ENCODE measurements at regions not wholly inside any gene's neighbourhood (a gene's known extent, or its start where the extent isn't known, plus 50 kb on each side); places are given as distances from the start of the nearest gene placed in this dataset.

GRCh38 chr21:40923407-40923806 lies 76.4 kb upstream of the DSCAM start:
- Histone ChIP-seq H3K4me3 (ENCODE audit: low read length, poor library complexity, severe bottlenecking) (no peak overlapping the region), H3K9me3 (ENCODE audit: insufficient read depth, low read depth, low read length) (0 out of 2 replicates have a peak, but pooled peaks cover 2% of the 10 kb centered on the region), H4K20me1 (ENCODE audit: insufficient read depth, low read length, poor library complexity, severe bottlenecking) (no peaks in the 10 kb centered on the region), H3K4me2 (ENCODE audit: low read depth, low read length, poor library complexity, severe bottlenecking) (no peak overlapping the region), H3K4me1 (ENCODE audit: insufficient read depth, low read length, poor library complexity, severe bottlenecking) (no peaks in the 10 kb centered on the region), H3K9ac (ENCODE audit: low read depth, low read length, poor library complexity, severe bottlenecking) (no peak overlapping the region), H3K36me3 (ENCODE audit: insufficient read depth, low read length) (no peaks in the 10 kb centered on the region), H3K27me3 (ENCODE audit: insufficient read depth, low read length, poor library complexity, severe bottlenecking) (no peaks in the 10 kb centered on the region), H3K79me2 (ENCODE audit: insufficient read depth, low read length) (no peaks in the 10 kb centered on the region), H3K9me2 (replicated peaks; ENCODE audit: low read depth, low read length) (no peaks in the 10 kb centered on the region), H3F3A (ENCODE audit: low read depth) (no peaks in the 10 kb centered on the region), H2AFZ (ENCODE audit: low read length) (no peak overlapping the region)
- TF ChIP-seq EZH2phosphoT487 (IDR thresholded peaks at IDR 0.05; ENCODE audit: borderline replicate concordance) (no peak), CTCF (conservative IDR thresholded peaks at IDR 0.05; ENCODE audit: low read length) (no peak)

- no peak overlapping the region for H3K9ac ChIP-seq (ENCODE audit: low read depth, low read length, poor library complexity, severe bottlenecking)
- H3K4me1 ChIP-seq (ENCODE audit: insufficient read depth, low read length, poor library complexity, severe bottlenecking): no peaks in the 10 kb centered on the region
- H2AFZ ChIP-seq (ENCODE audit: low read length): no peak overlapping the region
- no peaks in the 10 kb centered on the region for H3F3A ChIP-seq (ENCODE audit: low read depth)
- no peaks in the 10 kb centered on the region for H3K36me3 ChIP-seq (ENCODE audit: insufficient read depth, low read length)
- no peak overlapping the region for H3K4me3 ChIP-seq (ENCODE audit: low read length, poor library complexity, severe bottlenecking)
- 0 out of 2 replicates have a peak, but pooled peaks cover 2% of the 10 kb centered on the region for H3K9me3 ChIP-seq (ENCODE audit: insufficient read depth, low read depth, low read length)
- H3K4me2 ChIP-seq (ENCODE audit: low read depth, low read length, poor library complexity, severe bottlenecking): no peak overlapping the region
- H4K20me1 ChIP-seq (ENCODE audit: insufficient read depth, low read length, poor library complexity, severe bottlenecking): no peaks in the 10 kb centered on the region
- H3K9me2 ChIP-seq (replicated peaks; ENCODE audit: low read depth, low read length): no peaks in the 10 kb centered on the region
- H3K27me3 ChIP-seq (ENCODE audit: insufficient read depth, low read length, poor library complexity, severe bottlenecking): no peaks in the 10 kb centered on the region
- H3K79me2 ChIP-seq (ENCODE audit: insufficient read depth, low read length): no peaks in the 10 kb centered on the region
- TF ChIP-seq EZH2phosphoT487 (IDR thresholded peaks at IDR 0.05; ENCODE audit: borderline replicate concordance) (no peak), CTCF (conservative IDR thresholded peaks at IDR 0.05; ENCODE audit: low read length) (no peak)
Observed at GRCh38 chr21:40923901-40924300, 76.9 kb upstream of the DSCAM start.

GRCh38 chr21:40924641-40925040 lies 77.7 kb upstream of the DSCAM start:
- no peak overlapping the region for H3K9ac ChIP-seq (ENCODE audit: low read depth, low read length, poor library complexity, severe bottlenecking)
- TF ChIP-seq CTCF (conservative IDR thresholded peaks at IDR 0.05; ENCODE audit: low read length): no peak
- no peak for TF ChIP-seq EZH2phosphoT487 (IDR thresholded peaks at IDR 0.05; ENCODE audit: borderline replicate concordance)

More at GRCh38 chr21:40924641-40925040, 77.7 kb upstream of the DSCAM start:
- Histone ChIP-seq H2AFZ (ENCODE audit: low read length) (no peak overlapping the region), H3K27me3 (ENCODE audit: insufficient read depth, low read length, poor library complexity, severe bottlenecking) (no peaks in the 10 kb centered on the region), H4K20me1 (ENCODE audit: insufficient read depth, low read length, poor library complexity, severe bottlenecking) (no peaks in the 10 kb centered on the region), H3K9me2 (replicated peaks; ENCODE audit: low read depth, low read length) (no peaks in the 10 kb centered on the region), H3F3A (ENCODE audit: low read depth) (no peaks in the 10 kb centered on the region), H3K4me3 (ENCODE audit: low read length, poor library complexity, severe bottlenecking) (no peak overlapping the region), H3K79me2 (ENCODE audit: insufficient read depth, low read length) (no peaks in the 10 kb centered on the region), H3K4me2 (ENCODE audit: low read depth, low read length, poor library complexity, severe bottlenecking) (no peak overlapping the region), H3K9me3 (ENCODE audit: insufficient read depth, low read depth, low read length) (0 out of 2 replicates have a peak, but pooled peaks cover 2% of the 10 kb centered on the region), H3K4me1 (ENCODE audit: insufficient read depth, low read length, poor library complexity, severe bottlenecking) (no peaks in the 10 kb centered on the region), H3K36me3 (ENCODE audit: insufficient read depth, low read length) (no peaks in the 10 kb centered on the region)
